Activated CD4-positive, alpha-beta T cell treated with anti-CD3 and anti-CD28 coated beads, Interleukin-10, Interleukin-2, amounts not matched to agents 100 ng/mL and 50 ng/mL, durations not matched to agents 16 hours and 8 hours (primary cell): ENCODE measurements at regions not wholly inside any gene's neighbourhood (a gene's known extent, or its start where the extent isn't known, plus 50 kb on each side); places are given as distances from the start of the nearest gene placed in this dataset.
"Not testable (repeated sequence)": the region's sequence is repeated elsewhere in the genome, so short reads cannot be mapped to it uniquely, and the experiment has no call there.

ENCODE experiments used
- DNase-seq: peaks from one replicate; pipeline ENCODE4 v3.0.0-alpha.2; 2020

DNA sequence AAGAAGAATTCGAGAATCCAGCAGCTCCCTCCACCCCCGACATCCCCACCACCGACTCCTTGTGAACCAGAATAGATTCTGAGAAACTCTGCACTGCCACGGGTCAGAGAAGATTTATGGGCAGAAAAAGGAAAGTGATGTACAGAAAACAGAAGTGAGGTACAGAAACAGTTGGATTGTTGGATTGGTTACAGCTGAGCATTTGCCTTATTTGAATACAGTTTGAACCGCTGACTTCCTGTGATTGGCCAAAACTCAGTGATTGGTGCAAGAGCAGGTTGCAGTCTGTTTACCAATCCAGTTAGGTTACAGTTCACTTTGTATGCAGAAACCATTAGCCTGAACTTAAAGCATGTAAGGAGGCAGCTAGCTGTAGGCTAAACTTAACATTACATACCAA lies 131.2 kb upstream of the HDDC2 start:
- DNase-seq, result no peak

DNA sequence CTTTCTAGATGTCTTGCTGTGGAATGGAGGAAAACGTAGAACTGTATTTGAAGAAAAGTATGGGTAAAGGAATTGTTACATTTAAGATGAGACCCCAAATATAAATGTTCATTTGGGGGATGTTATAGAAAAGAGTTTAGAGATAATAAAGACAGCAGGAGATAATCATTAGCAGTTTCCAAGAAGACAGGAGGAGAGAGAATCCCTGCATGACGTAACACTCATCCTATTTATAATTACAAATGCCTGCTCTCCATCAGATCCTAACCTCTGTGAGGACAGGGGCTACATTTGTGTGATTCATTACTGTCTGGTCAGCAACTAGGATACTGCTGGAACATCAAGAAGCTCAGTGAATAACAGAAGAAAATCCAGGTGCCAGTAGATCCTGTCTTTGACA lies 133.0 kb upstream of the HDDC2 start:
- DNase-seq, result no peak

DNA sequence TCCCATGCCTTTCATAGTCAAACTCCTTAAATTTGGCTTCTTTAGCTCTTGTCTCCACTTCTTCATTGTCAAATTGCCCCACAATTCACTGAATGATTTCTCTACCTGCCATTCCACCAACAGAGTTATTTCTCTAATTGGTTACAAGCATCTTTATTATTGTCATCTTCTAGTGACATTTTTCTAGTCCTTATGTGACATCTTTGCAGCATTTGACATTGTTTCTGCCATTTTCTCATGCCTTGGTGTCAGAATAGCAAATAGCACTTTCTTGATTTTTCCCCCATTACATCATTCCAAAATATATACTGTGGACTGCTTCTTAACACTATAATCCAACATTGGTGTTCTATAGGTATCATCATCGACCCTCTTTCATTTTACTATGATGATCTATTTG lies 137.7 kb upstream of the HDDC2 start:
- no peak for DNase-seq

DNA sequence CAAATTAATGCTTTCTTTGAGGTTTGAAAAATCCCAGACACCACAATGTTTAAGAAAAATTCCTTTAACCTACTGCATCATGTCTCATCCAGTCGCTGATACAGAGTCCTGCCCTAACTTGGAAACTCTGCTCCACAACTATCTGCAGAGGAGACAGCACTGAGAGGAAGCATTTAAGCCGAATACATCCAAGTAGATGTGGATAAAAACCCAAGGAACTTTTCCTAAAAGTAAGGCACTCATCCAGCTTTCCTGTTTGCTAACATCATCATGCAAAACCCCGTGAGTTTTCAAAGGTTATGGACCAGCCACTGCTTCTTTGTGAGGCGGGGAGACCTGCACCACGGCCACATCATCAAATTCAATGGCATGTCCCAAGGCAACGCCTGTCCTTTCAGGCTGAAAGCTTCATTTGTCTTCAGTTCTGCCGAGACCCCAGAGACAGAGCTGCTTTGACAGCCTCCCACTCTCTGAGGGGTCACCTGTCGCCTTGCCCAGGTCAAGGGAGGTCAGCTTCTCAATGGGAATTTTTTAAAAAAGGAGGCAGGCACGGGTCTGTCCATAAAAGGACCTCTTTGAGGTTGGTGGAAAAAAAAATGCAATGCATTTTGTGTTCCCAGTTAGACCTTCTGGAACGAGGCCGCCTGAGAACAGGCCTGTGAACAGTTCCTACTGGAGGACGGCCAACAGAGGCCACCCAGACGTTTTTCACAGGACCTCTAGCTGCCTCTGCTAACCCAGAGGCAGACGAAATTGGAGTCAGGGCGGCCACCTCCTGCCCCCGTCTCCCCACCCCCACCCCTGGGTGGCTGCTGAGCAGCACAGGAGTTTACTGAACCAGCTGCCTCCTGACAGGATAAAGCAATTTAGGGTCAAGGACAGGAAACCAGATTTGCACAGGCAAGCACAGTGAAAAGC lies 142.5 kb upstream of the HDDC2 start:
- DNase-seq, result no peak

DNA sequence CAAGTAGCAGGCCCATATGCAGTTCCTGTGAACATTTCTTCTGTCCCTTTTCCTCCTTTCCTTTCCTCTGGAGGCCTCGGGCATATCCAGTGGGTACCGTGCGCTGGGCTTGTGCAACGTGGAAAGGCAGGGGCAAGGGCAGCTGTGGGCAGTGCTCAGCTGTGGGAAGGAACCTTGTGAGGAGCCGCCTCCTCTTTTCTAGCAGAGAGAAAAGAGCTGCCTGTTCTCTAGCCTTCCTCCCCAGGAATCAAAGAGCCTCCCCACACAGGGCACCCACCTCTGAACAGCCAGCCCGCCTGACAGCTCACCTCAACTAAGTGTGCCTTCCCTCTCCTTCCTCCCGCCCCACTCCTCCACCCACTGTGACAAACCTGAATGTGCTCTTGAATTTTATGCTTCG lies 143.3 kb upstream of the HDDC2 start:
- no peak for DNase-seq

DNA sequence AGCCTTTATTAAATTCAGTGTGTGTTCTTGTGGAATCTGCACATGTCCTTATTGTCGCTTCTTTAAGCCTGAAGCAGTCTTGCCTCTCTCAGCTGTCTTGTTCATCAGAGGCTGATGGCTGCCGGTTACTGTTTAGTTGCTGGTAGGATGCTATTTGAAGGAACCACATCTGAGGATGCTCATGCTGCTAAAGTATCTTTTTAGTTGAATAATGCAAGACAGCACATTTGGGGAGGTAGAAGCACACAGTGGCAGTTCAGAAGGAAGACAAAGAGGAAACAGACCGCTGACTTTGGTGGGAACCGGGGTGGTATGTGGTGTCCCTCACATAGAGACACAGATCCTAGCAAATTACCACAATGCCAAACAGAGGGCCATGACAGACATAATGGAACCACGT lies 144.2 kb upstream of the HDDC2 start:
- no peak for DNase-seq

DNA sequence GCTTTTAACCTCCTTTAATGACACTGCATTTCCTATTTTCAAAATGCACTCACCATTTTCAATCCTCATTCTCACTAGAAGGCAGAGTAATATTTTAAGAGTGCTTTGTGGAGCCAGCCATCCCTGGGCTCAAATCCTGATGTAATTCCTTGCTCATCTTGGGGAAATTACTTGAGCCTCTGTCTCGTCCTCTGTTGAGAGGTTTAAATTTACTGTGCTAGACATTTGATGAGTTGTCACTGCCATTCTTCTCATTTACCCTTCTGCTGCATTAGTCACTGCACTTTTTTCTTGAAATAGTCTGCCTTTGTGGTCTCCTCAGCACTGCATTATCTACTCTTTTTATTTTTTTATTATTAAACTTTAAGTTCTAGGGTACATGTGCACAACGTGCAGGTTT lies 150.0 kb upstream of the HDDC2 start:
- no peak for DNase-seq

DNA sequence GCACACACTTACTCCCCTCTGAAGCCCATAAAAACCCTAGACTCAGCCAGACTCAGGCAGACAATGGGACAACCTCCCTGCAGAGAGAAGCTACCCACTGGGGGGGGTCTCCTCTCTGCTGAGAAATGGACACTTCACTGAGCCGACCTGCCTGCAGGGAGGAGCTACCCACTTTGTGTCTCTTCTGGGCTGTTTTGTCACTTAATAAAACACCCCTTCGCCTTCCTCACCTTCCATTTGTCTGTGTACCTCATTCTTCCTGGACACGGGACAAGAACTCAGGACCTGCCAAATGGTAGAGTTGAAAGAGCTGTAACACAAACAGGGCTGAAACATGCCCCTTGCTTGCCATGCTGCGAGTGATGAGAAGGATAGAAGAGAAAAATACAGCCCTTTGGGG lies 151.7 kb upstream of the HDDC2 start:
- DNase-seq, result no peak

DNA sequence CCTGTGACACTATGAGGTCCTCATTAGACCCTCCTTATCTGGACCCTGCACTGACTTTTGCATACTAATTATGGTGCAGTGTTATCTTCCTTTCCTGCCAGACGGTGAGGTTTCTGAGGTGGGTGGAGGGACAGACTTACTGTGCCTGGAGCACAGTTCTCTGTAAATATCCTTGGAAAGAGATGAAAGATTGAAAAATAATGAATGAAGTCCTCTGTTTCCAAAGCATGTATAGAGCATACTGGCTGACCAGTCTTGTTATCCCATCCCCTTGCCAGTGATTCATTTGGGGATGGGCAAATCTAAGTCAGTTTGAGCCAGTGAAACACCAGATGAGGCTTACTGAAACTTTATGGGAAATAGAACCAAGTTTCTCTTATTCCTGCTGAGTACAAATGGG lies 152.6 kb upstream of the HDDC2 start:
- no peak for DNase-seq

DNA sequence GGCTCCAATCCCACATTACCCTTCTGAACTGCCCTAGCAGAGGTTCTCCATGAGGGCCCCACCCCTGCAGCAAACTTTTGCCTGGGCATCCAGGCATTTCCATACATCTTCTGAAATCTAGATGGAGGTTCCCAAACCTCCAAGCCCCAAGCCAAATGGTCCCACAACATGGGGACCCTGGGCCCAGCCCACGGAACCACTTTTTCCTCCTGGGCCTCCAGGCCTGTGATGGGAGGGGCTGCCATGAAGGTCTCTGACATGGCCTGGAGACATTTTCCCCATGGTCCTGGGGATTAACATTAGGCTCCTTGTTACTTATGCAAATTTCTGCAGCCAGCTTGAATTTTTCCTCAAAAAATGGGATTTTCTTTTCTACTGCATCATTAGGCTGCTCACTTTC lies 156.7 kb upstream of the HDDC2 start:
- DNase-seq, result not testable (repeated sequence)

DNA sequence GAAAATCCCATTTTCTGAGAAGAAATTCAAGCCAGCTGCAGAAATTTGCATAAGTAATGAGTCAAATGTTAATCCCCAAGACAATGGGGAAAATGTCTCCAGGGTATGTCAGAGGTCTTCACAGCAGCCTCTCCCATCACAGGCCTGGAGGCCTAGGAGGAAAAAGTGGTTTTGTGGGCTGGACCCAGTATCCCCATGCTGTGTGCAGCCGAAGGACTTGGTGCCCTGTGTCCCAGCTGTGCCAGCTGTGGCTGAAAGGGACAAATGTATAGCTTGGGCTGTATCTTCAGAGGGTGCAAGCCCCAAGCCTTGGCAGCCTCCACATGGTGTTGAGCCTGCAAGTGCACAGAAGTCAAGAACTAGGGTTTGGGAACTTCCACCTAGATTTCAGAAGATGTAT lies 163.6 kb upstream of the HDDC2 start:
- DNase-seq, result not testable (repeated sequence)

DNA sequence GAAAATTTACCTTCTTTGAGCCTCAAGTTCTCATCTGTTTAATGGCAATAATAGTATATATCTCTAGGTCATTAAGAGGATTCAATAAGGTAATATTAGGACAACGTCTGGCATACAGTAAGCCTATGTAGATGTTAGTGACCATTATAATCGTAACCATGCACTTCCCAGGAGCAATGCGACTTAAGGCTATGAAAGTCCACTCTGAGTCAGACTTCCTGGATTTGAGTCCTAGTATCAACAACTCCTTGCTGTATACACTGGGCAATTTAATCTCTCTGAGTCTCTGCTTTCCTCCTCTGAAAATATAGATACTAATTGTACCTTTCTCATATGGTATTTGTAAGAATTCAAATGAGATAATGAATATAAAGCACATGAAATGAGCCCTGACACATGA lies 168.1 kb upstream of the HDDC2 start:
- DNase-seq, result no peak

DNA sequence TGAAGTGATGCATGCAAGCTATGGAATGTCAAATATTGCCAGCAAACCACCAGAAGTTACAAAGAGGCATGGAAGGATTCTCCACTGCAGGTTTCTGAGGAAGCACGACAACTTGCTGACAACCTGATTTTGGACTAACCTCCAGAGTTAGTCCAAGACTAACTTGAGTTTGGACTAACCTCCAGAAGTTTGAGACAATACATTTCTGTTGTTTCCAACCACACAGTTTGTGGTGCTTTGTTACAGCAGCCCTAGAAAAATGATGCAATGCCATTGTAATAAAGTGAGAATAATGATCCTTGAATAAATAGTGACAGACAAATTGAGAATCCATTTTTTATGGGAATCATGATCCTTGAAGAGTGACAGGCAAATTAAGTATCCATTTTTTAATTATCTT lies 169.9 kb upstream of the HDDC2 start:
- no peak for DNase-seq

DNA sequence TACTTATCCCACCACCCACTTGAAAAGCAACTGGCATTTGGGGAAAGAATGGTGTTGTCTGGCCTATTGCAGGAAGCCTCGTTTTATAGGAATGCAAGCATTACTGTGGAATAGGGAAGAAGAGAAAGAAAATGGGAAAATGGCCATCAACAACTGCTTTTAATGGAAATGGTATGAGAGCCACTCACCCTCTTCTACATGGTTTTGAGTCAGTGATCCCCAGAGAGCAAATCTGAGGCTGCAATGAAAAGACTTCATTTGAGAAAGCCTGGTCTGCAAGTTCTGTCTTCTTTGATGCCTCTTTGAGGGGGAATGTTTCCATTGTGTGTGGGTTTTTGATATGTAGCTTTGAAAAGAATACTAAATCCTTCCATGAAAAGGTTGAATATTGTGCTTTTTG lies 172.3 kb upstream of the HDDC2 start:
- DNase-seq, result no peak

DNA sequence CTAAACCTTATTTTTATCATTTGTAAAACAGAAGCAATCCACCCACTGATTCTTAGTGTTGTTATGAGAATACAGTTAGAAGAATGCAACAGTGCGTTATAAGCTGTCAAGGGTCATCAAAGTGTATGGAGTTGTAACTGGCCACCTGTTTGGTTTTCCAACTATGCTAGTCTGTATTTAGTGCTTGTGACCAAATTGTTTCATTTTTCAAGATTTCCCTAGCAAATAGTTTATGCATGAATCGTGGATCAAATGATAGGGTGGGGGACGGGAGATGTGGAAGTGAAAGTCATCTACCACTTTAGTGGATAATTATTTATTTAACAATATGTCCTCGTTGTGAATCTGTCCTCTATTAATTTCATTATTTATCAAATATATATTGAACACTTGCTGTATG lies 175.4 kb upstream of the HDDC2 start:
- no peak for DNase-seq

DNA sequence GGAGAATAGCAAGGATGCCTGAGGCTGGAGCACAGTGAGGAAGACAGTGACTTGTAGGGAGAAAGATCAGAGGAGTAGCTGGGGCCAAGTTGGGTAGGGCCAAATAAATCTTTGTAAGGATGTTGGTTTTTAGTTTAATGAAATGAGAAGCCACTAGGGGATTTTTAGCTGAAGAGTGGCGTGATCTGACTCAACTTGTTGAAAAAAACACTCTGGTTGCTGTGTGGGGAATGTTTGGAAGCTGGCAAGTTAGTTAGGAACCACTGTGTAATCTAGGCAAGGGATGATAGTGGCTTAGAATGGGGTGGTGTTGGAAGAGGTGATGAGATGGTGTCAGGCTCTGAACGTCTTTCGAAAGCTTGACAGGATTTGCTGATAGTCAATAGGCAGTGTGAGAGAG lies 176.1 kb upstream of the HDDC2 start:
- no peak for DNase-seq

DNA sequence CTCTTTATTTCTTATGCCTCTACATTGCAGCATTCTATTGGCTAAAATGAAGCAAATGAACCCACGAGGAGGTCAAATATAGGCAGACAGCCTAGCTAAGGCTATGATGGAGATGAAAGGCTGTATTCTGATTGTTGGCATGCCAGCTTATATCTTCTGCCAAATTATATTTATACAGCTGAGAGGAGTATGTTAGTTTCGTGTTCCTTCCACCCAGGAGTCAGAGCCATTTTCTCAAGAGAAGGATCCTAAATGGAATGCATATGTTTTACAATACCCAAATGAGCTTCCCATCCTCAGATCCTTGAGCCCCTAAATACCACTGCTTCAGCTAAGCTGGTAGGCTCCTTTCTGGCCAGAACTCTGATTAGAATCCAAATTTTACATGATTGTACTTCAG lies 178.4 kb upstream of the HDDC2 start:
- DNase-seq, result no peak

DNA sequence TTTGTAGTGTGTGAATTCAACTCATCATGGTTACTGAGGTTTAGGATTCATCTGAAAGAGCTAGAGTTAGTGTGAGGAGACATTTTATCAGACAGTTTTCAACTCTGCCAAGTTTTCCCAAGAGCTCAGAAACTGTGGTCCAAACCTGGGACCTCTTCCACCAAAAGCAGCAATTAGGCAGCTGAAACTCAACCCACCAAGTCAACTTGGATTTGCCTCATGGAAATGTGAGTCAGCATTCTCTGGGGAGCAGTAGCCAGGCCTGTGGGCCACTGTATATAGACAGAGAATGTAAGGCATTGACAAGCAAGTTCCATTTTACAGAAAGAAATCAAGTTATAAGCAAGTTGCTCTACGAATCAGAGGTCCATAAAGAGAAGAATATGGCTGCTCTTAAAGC lies 178.8 kb upstream of the HDDC2 start:
- no peak for DNase-seq

DNA sequence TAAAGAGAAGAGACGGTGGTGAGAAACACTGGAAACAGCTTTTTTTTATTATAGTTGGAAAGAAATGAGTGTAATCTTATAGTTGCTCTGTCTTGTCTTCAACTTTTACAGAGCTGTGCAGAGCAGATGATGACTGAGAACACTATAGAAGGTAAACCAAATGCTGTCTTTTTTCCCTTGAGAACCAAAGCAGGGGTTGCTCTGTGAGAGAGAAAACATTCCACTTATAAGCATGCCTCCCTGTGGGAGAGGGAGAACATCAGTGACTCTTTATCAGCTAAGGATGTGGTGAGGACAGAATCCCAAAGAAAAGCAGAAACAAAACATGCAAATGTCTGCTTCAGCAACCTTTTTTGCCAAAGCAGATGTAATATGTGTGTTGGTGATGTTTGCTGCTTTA lies 179.3 kb upstream of the HDDC2 start:
- no peak for DNase-seq

DNA sequence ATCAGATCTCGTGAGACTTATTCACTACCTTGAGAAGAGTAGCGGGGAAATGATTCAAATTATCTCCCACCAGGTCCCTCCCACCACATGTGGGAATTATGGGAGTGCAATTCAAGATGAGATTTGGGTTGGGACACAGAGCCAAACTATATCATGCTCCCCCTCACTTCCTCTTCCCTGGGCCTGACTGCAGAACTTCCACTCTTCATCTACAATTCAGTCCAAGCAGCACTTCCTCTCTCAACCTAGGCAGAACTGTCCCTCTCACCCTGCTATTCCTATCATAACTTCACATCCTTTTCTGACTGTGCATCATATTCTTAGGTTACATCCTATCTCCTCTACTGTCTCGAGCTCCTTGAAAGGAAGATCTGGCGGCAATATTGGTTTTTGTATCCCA lies 184.0 kb upstream of the HDDC2 start:
- no peak for DNase-seq

DNA sequence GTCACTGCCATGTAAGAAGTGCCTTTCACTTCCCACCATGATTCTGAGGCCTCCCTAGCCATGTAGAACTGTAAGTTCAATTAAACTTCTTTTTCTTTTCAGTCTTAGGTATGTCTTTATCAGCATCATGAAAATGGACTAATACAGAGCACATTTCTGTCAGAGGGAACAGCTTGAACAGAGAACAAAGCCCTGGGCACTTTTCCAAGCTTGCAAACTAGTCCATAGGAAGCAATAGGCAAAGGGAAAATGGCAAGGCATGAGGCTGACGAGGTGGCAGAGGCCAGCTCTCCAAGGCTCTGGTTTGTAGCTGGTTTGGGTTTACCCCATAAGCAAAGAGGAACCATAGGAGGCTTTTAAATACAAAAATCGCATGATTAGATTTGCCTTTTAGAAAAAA lies 185.1 kb upstream of the HDDC2 start:
- no peak for DNase-seq

DNA sequence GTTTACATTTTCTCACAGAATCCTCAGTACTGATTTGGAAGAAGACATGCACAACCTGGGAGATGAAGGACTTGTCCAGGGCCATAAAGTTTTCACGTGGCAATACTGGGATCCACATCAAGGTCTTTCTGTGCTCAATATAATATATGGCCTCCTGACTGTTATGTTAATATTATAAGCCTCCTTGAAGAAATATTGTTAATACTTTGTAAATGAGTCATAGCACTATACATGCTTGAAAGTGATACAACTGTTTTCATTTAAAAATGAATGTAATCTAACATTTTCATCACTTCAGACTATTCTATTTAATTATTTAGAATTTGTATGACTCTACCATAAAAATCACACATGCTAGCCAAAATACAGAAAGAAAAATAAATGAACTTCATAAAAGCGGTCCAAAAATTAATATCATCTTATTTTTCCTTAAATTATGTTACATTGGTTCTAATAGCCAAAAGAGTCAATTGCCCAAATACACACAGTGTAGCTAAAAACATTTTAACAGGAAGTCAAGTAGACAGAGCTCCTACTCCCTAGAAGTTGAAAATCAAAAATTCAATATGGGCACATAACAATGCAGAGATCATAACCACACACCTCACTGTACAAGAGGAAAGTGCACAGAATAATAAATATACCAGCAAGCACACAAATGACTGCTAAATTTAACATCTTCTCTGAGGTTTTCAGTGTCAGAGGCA lies 188.0 kb upstream of the HDDC2 start:
- no peak for DNase-seq

DNA sequence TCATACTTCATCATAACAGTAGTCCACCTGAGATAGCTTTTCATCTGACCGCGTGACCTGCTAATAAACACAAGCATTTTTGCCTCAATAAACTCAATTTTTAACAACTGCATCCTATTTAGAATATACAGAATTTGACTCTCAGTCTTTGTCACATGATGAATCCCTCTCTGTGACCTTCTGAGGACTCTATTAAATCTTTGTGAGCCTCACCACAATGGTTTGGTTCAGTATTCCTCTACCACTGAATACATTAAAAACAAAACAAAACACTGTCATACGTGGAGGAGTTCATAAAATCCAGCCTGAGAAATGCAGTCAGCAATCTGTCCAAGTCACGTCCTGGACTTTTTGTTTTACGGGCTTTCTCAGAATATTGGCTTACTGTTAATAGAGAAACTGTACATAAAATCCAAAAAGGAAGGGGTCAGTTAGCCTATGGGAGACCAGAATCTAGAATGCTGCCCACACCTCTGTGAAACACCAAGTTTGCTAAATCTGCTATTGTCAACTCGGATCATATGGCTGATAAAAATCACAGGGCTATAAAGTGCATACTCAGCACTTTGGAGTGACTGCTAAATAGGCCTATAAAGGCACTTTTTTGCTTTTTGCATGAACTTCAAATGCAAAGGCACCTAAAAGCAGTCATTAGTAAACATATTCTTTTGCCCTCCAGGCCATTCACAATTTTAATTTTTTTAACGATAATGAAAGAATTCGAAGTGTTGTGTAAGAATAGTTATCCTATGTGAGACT lies 190.3 kb upstream of the HDDC2 start:
- no peak for DNase-seq

DNA sequence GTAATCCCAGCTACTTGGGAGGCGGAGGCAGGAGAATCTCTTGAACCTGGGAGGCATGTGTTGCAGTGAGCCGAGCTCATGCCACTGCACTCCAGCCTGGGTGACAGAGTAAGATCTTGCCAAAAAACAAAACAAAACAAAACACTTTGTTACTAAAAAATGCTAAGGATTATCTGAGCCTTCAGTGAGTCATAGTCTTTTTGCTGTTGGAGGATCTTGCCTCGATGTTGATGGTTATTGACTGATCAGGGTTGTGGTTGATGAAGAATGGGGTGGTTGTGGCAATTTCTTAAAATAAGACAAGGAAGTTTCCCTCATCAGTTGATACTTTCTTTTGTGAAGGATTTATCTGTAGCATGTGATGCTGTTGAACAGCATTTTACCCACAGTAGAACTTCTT lies 196.8 kb upstream of the HDDC2 start:
- DNase-seq, result no peak
